GM23338 (cell line): ENCODE measurements at regions not wholly inside any gene's neighbourhood (a gene's known extent, or its start where the extent isn't known, plus 50 kb on each side); places are given as distances from the start of the nearest gene placed in this dataset.
"Not testable (repeated sequence)": the region's sequence is repeated elsewhere in the genome, so short reads cannot be mapped to it uniquely, and the experiment has no call there.

ENCODE experiments used
- ATAC-seq: fragments of 200-7000 bp; cut with Tn5 transposase; 3 replicates; pipeline ENCODE4 v1.9.1; 2020
- DNase-seq: peaks from one replicate; pipeline ENCODE4 v3.0.0-alpha.2; 2015; ENCODE audit warnings: low spot score
- H2AFZ ChIP-seq: fragments of 200-600 bp; sonication (generic); 2 replicates; pipeline ENCODE4 v1.8.0; 2016; ENCODE audit warnings: antibody characterized with exemption, mild to moderate bottlenecking, moderate library complexity
- H3F3A ChIP-seq: fragments of 200-600 bp; sonication (generic); replicated peaks from 2 replicates; pipeline ENCODE4 v1.8.0; 2017; ENCODE audit warnings: antibody characterized with exemption, mixed run types, low read depth
- H3K27ac ChIP-seq: fragments of 200-600 bp; sonication (generic); 2 replicates; pipeline ENCODE4 v1.6.1; 2016; ENCODE audit warnings: low read depth
- H3K27me3 ChIP-seq: fragments of 200-600 bp; sonication (generic); 2 replicates; pipeline ENCODE4 v1.8.0; 2016; ENCODE audit warnings: mild to moderate bottlenecking, mixed run types, moderate library complexity; ENCODE audit not compliant: insufficient read depth
- H3K36me3 ChIP-seq: fragments of 200-600 bp; sonication (generic); 2 replicates; pipeline ENCODE4 v1.8.0; 2016; ENCODE audit warnings: mild to moderate bottlenecking; ENCODE audit not compliant: insufficient read depth
- H3K4me1 ChIP-seq: fragments of 200-600 bp; sonication (generic); 2 replicates; pipeline ENCODE4 v1.8.0; 2016; ENCODE audit warnings: mild to moderate bottlenecking, moderate library complexity; ENCODE audit not compliant: insufficient read depth
- H3K4me2 ChIP-seq: fragments of 200-600 bp; sonication (generic); 2 replicates; pipeline ENCODE4 v1.7.1; 2017; ENCODE audit warnings: mixed run types
- H3K4me3 ChIP-seq: fragments of 200-600 bp; sonication (generic); 2 replicates; pipeline ENCODE4 v1.6.1; 2016; ENCODE audit warnings: mixed run types
- H3K79me2 ChIP-seq: fragments of 200-600 bp; sonication (generic); replicated peaks from 2 replicates; pipeline ENCODE4 v1.8.0; 2017; ENCODE audit warnings: mild to moderate bottlenecking; ENCODE audit not compliant: insufficient read depth
- H3K9me2 ChIP-seq: fragments of 200-600 bp; sonication (generic); 2 replicates; pipeline ENCODE4 v1.8.0; 2017; ENCODE audit not compliant: insufficient read depth
- H4K20me1 ChIP-seq: fragments of 200-600 bp; sonication (generic); replicated peaks from 2 replicates; pipeline ENCODE4 v1.8.0; 2017; ENCODE audit warnings: mild to moderate bottlenecking; ENCODE audit not compliant: insufficient read depth
- H3K27ac Mint-ChIP-seq: 2 replicates; pipeline ENCODE4 v1.8.0; 2020; ENCODE audit warnings: inconsistent platforms, mild to moderate bottlenecking, moderate library complexity, mixed read lengths
- H3K27me3 Mint-ChIP-seq: 3 replicates; pipeline ENCODE4 v1.8.0; 2022; ENCODE audit warnings: low read depth, mild to moderate bottlenecking, moderate library complexity, mixed read lengths, inconsistent platforms; ENCODE audit not compliant: insufficient read depth, poor library complexity
- H3K36me3 Mint-ChIP-seq: 3 replicates; pipeline ENCODE4 v1.8.0; 2021; ENCODE audit warnings: low read depth, mild to moderate bottlenecking, inconsistent platforms, moderate library complexity, mixed read lengths
- H3K4me1 Mint-ChIP-seq: 3 replicates; pipeline ENCODE4 v1.8.0; 2020; ENCODE audit warnings: mild to moderate bottlenecking, inconsistent platforms, mixed read lengths
- H3K4me3 Mint-ChIP-seq: 3 replicates; pipeline ENCODE4 v1.8.0; 2021; ENCODE audit warnings: moderate library complexity, mild to moderate bottlenecking, inconsistent platforms, mixed read lengths
- H3K9me3 Mint-ChIP-seq: 3 replicates; pipeline ENCODE4 v1.8.0; 2020; ENCODE audit warnings: moderate library complexity, mild to moderate bottlenecking, inconsistent platforms, mixed read lengths
- CREB1 ChIP-seq: fragments of 250-450 bp; sonication (Bioruptor Pico); IDR thresholded peaks from 2 replicates; pipeline ENCODE4 v1.5.0; 2020; ENCODE audit warnings: low read depth, mild to moderate bottlenecking, moderate library complexity
- EZH2 ChIP-seq: fragments of 200-600 bp; sonication (generic); IDR thresholded peaks from one replicate; pipeline ENCODE4 v1.8.0; 2017; ENCODE audit warnings: antibody characterized with exemption, mild to moderate bottlenecking, low read depth; ENCODE audit not compliant: unreplicated experiment
- JUNB ChIP-seq: IDR thresholded peaks from one replicate; pipeline ENCODE4 v1.6.1; 2016; ENCODE audit warnings: antibody characterized with exemption; ENCODE audit not compliant: unreplicated experiment
- NANOG ChIP-seq: IDR thresholded peaks from 2 replicates; pipeline ENCODE4 v1.6.1; 2016; ENCODE audit warnings: antibody characterized with exemption, borderline replicate concordance
- POLR2AphosphoS5 ChIP-seq: IDR thresholded peaks from 2 replicates; pipeline ENCODE4 v1.6.1; 2016; ENCODE audit warnings: antibody characterized with exemption, low read depth
- STAT1 ChIP-seq: IDR thresholded peaks from one replicate; pipeline ENCODE4 v1.6.1; 2016; ENCODE audit warnings: antibody characterized with exemption; ENCODE audit not compliant: unreplicated experiment
- ZNF114 ChIP-seq: fragments of 250-450 bp; sonication (Bioruptor Pico); IDR thresholded peaks from 2 replicates; pipeline ENCODE4 v1.5.0; 2020; ENCODE audit warnings: mild to moderate bottlenecking, moderate library complexity
- ZNF331 ChIP-seq: fragments of 250-450 bp; sonication (Bioruptor Pico); IDR thresholded peaks from 2 replicates; pipeline ENCODE4 v1.5.0; 2020; ENCODE audit warnings: low read depth, mild to moderate bottlenecking, moderate library complexity
- TF ChIP-seq, protein P1 (sequence below): IDR thresholded peaks from 2 replicates; pipeline ENCODE4 v1.6.1; 2016; ENCODE audit warnings: antibody characterized with exemption
- TF ChIP-seq, protein P2 (sequence below), 2 experiments: fragments of 200-600 bp in 1 of 2; sonication (generic) in 1 of 2; conservative IDR thresholded peaks; 2 replicates each; pipeline versions ENCODE4 v1.5.1 to v1.6.1; 2016 to 2017; ENCODE audit warnings: antibody characterized with exemption in 2 of 2, low read depth in 2 of 2, mild to moderate bottlenecking in 2 of 2, moderate library complexity in 1 of 2
- TF ChIP-seq, protein P3 (sequence below): fragments of 250-450 bp; sonication (Bioruptor Pico); IDR thresholded peaks from 2 replicates; pipeline ENCODE4 v1.5.0; 2020; ENCODE audit warnings: mild to moderate bottlenecking, moderate library complexity

DNA sequence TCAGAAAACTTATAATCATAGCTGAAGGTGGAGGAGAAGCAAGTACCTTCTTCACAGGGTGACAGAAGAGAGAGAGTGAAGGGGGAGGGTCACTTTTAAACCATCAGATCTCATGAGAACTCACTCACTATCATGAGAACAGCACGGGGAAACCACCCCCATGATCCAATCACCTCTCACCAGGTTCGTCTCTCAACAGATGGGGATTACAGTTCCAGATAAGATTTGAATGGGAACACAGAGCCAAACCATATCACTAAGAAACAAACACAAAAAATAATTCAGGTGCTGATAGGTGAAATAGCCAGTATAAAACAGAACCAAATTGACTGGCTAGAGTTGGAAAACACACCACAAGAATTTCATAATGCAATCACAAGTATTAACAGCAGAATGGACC is 162.2 kb upstream of the TEKT4 start:
- H3K4me3 Mint-ChIP-seq, H3K9me2 ChIP-seq, H3K4me1 Mint-ChIP-seq, H3K36me3 ChIP-seq, H3K27ac ChIP-seq, H3F3A ChIP-seq, H3K4me3 ChIP-seq, ATAC-seq, DNase-seq, H3K79me2 ChIP-seq, H3K9me3 Mint-ChIP-seq, H3K27ac Mint-ChIP-seq, H3K36me3 Mint-ChIP-seq, H4K20me1 ChIP-seq, H2AFZ ChIP-seq, H3K4me2 ChIP-seq, H3K4me1 ChIP-seq: not testable (repeated sequence)
- peaks cover 19% of the 10 kb centered on the region for H3K27me3 Mint-ChIP-seq
- peaks cover 13% of the 10 kb centered on the region; the same call in 1 of the 2 replicates for H3K27me3 ChIP-seq

GRCh38 chr2:94725543-94725942 is 145.7 kb upstream of the TEKT4 start:
- no peaks in the 10 kb centered on the region for H3K4me1 ChIP-seq
- ATAC-seq (no peak), DNase-seq (no peak)
- H3K27me3 Mint-ChIP-seq = peaks cover 11% of the 10 kb centered on the region
- no peak overlapping the region for H3K27ac Mint-ChIP-seq
- no peaks in the 10 kb centered on the region for H3K9me2 ChIP-seq
- no peak overlapping the region for H3K27ac ChIP-seq
- H3K4me3 Mint-ChIP-seq = no peak overlapping the region
- H3K27me3 ChIP-seq = peaks cover 10% of the 10 kb centered on the region
- H3F3A ChIP-seq = no peaks in the 10 kb centered on the region
- H3K79me2 ChIP-seq = no peaks in the 10 kb centered on the region
- H3K4me3 ChIP-seq = no peak overlapping the region
- H4K20me1 ChIP-seq = no peaks in the 10 kb centered on the region
- no peaks in the 10 kb centered on the region for H3K4me1 Mint-ChIP-seq
- no peak overlapping the region for H2AFZ ChIP-seq
- no peak overlapping the region for H3K4me2 ChIP-seq
- H3K36me3 ChIP-seq = no peaks in the 10 kb centered on the region
- H3K36me3 Mint-ChIP-seq = no peaks in the 10 kb centered on the region
- no peaks in the 10 kb centered on the region for H3K9me3 Mint-ChIP-seq
- TF ChIP-seq, protein P1, sequence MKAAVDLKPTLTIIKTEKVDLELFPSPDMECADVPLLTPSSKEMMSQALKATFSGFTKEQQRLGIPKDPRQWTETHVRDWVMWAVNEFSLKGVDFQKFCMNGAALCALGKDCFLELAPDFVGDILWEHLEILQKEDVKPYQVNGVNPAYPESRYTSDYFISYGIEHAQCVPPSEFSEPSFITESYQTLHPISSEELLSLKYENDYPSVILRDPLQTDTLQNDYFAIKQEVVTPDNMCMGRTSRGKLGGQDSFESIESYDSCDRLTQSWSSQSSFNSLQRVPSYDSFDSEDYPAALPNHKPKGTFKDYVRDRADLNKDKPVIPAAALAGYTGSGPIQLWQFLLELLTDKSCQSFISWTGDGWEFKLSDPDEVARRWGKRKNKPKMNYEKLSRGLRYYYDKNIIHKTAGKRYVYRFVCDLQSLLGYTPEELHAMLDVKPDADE = no peak
- TF ChIP-seq, protein P2, sequence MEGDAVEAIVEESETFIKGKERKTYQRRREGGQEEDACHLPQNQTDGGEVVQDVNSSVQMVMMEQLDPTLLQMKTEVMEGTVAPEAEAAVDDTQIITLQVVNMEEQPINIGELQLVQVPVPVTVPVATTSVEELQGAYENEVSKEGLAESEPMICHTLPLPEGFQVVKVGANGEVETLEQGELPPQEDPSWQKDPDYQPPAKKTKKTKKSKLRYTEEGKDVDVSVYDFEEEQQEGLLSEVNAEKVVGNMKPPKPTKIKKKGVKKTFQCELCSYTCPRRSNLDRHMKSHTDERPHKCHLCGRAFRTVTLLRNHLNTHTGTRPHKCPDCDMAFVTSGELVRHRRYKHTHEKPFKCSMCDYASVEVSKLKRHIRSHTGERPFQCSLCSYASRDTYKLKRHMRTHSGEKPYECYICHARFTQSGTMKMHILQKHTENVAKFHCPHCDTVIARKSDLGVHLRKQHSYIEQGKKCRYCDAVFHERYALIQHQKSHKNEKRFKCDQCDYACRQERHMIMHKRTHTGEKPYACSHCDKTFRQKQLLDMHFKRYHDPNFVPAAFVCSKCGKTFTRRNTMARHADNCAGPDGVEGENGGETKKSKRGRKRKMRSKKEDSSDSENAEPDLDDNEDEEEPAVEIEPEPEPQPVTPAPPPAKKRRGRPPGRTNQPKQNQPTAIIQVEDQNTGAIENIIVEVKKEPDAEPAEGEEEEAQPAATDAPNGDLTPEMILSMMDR (conservative IDR thresholded peaks at IDR 0.05; ENCODE audit: low read depth in 2 of 2) = no peak
- no peak for TF ChIP-seq ZNF331
- no peak for TF ChIP-seq EZH2
- no peak for TF ChIP-seq NANOG
- TF ChIP-seq ZNF114 (CRISPR knock-in tag) = no peak
- no peak for TF ChIP-seq STAT1
- no peak for TF ChIP-seq JUNB
- TF ChIP-seq POLR2AphosphoS5 = no peak
- TF ChIP-seq, protein P3, sequence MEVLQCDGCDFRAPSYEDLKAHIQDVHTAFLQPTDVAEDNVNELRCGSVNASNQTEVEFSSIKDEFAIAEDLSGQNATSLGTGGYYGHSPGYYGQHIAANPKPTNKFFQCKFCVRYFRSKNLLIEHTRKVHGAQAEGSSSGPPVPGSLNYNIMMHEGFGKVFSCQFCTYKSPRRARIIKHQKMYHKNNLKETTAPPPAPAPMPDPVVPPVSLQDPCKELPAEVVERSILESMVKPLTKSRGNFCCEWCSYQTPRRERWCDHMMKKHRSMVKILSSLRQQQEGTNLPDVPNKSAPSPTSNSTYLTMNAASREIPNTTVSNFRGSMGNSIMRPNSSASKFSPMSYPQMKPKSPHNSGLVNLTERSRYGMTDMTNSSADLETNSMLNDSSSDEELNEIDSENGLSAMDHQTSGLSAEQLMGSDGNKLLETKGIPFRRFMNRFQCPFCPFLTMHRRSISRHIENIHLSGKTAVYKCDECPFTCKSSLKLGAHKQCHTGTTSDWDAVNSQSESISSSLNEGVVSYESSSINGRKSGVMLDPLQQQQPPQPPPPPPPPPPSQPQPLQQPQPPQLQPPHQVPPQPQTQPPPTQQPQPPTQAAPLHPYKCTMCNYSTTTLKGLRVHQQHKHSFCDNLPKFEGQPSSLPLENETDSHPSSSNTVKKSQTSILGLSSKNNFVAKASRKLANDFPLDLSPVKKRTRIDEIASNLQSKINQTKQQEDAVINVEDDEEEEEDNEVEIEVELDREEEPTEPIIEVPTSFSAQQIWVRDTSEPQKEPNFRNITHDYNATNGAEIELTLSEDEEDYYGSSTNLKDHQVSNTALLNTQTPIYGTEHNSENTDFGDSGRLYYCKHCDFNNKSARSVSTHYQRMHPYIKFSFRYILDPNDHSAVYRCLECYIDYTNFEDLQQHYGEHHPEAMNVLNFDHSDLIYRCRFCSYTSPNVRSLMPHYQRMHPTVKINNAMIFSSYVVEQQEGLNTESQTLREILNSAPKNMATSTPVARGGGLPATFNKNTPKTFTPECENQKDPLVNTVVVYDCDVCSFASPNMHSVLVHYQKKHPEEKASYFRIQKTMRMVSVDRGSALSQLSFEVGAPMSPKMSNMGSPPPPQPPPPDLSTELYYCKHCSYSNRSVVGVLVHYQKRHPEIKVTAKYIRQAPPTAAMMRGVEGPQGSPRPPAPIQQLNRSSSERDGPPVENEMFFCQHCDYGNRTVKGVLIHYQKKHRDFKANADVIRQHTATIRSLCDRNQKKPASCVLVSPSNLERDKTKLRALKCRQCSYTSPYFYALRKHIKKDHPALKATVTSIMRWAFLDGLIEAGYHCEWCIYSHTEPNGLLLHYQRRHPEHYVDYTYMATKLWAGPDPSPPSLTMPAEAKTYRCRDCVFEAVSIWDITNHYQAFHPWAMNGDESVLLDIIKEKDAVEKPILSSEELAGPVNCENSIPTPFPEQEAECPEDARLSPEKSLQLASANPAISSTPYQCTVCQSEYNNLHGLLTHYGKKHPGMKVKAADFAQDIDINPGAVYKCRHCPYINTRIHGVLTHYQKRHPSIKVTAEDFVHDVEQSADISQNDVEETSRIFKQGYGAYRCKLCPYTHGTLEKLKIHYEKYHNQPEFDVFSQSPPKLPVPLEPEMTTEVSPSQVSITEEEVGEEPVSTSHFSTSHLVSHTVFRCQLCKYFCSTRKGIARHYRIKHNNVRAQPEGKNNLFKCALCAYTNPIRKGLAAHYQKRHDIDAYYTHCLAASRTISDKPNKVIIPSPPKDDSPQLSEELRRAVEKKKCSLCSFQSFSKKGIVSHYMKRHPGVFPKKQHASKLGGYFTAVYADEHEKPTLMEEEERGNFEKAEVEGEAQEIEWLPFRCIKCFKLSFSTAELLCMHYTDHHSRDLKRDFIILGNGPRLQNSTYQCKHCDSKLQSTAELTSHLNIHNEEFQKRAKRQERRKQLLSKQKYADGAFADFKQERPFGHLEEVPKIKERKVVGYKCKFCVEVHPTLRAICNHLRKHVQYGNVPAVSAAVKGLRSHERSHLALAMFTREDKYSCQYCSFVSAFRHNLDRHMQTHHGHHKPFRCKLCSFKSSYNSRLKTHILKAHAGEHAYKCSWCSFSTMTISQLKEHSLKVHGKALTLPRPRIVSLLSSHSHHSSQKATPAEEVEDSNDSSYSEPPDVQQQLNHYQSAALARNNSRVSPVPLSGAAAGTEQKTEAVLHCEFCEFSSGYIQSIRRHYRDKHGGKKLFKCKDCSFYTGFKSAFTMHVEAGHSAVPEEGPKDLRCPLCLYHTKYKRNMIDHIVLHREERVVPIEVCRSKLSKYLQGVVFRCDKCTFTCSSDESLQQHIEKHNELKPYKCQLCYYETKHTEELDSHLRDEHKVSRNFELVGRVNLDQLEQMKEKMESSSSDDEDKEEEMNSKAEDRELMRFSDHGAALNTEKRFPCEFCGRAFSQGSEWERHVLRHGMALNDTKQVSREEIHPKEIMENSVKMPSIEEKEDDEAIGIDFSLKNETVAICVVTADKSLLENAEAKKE = no peak
- TF ChIP-seq CREB1 = no peak
